ENCODE measurements at regions not wholly inside any gene's neighbourhood (a gene's known extent, or its start where the extent isn't known, plus 50 kb on each side); places are given as distances from the start of the nearest gene placed in this dataset.

DNA sequence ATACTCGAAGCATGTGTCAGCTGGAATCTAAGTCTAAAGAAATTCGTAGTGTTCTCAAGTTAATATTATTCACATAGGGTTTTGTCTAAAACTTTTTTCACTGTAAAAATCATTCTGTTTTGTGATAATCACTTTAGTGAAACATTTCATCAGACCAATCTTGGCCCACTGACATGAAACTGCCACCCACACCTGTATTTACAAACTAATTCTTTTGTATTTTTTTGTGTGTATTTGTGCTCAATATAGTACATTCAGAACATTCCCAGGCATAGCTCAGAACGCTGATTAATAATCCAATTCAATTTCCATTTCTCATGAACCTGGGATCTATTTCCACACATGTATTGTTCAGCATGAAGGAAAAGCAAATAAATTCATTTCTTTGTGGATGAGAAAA is 191.7 kb downstream of the RASSF9 start:
- TF ChIP-seq ZNF146 (CRISPR knock-in tag; IDR thresholded peaks at IDR 0.05; ENCODE audit: unreplicated experiment) (no peak), ZNF274 (IDR thresholded peaks at IDR 0.05; ENCODE audit: borderline replicate concordance, low read depth, low read length) (no peak), MYNN (IDR thresholded peaks at IDR 0.05) (no peak), MYNN (CRISPR knock-in tag; IDR thresholded peaks at IDR 0.05) (no peak), HNRNPK (IDR thresholded peaks at IDR 0.05; ENCODE audit: low read depth, low read length, poor library complexity, severe bottlenecking) (no peak), CHD2 (IDR thresholded peaks at IDR 0.05; ENCODE audit: low read depth, low read length) (no peak)
- TF ChIP-seq, protein P1, sequence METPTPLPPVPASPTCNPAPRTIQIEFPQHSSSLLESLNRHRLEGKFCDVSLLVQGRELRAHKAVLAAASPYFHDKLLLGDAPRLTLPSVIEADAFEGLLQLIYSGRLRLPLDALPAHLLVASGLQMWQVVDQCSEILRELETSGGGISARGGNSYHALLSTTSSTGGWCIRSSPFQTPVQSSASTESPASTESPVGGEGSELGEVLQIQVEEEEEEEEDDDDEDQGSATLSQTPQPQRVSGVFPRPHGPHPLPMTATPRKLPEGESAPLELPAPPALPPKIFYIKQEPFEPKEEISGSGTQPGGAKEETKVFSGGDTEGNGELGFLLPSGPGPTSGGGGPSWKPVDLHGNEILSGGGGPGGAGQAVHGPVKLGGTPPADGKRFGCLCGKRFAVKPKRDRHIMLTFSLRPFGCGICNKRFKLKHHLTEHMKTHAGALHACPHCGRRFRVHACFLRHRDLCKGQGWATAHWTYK (CRISPR knock-in tag; IDR thresholded peaks at IDR 0.05) = no peak

Measured in K562 (cell line).